ENCODE measurements at regions not wholly inside any gene's neighbourhood (a gene's known extent, or its start where the extent isn't known, plus 50 kb on each side); places are given as distances from the start of the nearest gene placed in this dataset.

DNA sequence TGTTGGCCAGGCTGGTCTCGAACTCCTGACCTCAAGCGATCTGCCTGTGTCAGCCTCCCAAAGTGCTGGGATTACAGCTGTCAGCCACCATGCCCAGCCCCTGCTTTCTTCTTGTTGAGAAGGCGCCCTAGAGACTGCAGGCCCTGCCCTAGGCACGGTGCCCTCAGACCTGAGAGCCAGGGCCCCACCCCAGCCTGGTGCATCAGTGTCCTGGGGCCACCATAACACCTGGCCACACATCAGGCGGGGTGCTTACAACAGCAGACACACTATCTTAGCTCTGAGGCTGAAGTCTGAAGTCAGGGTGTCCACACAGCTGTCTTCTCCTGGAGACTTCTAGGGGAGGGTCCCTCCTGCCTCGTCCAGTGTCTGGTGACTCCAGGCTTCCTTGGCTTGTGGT, 120.6 kb downstream of the NDUFA10 start:
- TF ChIP-seq GATA2 (IDR thresholded peaks at IDR 0.05; ENCODE audit: low read depth, low read length): no peak
- no peak for TF ChIP-seq GATA3 (IDR thresholded peaks at IDR 0.05; ENCODE audit: low read depth, low read length)

All from SH-SY5Y (cell line).